Fibroblast of lung (primary cell): ENCODE measurements at regions not wholly inside any gene's neighbourhood (a gene's known extent, or its start where the extent isn't known, plus 50 kb on each side); places are given as distances from the start of the nearest gene placed in this dataset.

Source experiments
- DNase-seq, 2 donors: peaks; one replicate each; pipeline versions ENCODE4 v3.0.0 to v3.0.0-alpha.2; 2010; ENCODE audit warnings: low read depth in 2 of 2
- H2AFZ ChIP-seq: 2 replicates; pipeline ENCODE4 v1.5.1; 2012; ENCODE audit warnings: low read length, control low read depth, inconsistent platforms
- H3K27ac ChIP-seq: 2 replicates; pipeline ENCODE4 v1.5.1; 2011; ENCODE audit warnings: low read length, control low read depth; ENCODE audit not compliant: insufficient read depth
- H3K27me3 ChIP-seq: 2 replicates; pipeline ENCODE4 v1.5.1; 2011; ENCODE audit warnings: mild to moderate bottlenecking, low read length; ENCODE audit not compliant: control insufficient read depth, insufficient read depth
- H3K36me3 ChIP-seq: 2 replicates; pipeline ENCODE4 v1.5.1; 2011; ENCODE audit warnings: low read length; ENCODE audit not compliant: control insufficient read depth, insufficient read depth
- H3K4me1 ChIP-seq: 2 replicates; pipeline ENCODE4 v1.5.1; 2011; ENCODE audit warnings: low read length; ENCODE audit not compliant: control insufficient read depth, insufficient read depth; ENCODE audit errors: extremely low read depth
- H3K4me2 ChIP-seq: 2 replicates; pipeline ENCODE4 v1.5.1; 2011; ENCODE audit warnings: low read length, control low read depth; ENCODE audit not compliant: insufficient read depth; ENCODE audit errors: extremely low read depth
- H3K4me3 ChIP-seq, 4 experiments: fragments of 200-600 bp in 1 of 4; sonication (generic) in 1 of 4; replicated peaks in 1 of 4; 2 replicates each; pipeline ENCODE4 v1.5.1; 2011 to 2016; ENCODE audit warnings: low read length in 4 of 4, low read depth in 3 of 4, mild to moderate bottlenecking in 3 of 4, control low read depth in 2 of 4, inconsistent platforms in 1 of 4, mixed read lengths in 1 of 4; ENCODE audit not compliant: insufficient read depth in 1 of 4; ENCODE audit errors: control extremely low read depth in 1 of 4
- H3K79me2 ChIP-seq: 2 replicates; pipeline ENCODE4 v1.5.1; 2012; ENCODE audit warnings: mild to moderate bottlenecking, low read length, inconsistent platforms; ENCODE audit not compliant: control insufficient read depth, insufficient read depth
- H3K9ac ChIP-seq: 2 replicates; pipeline ENCODE4 v1.5.1; 2011; ENCODE audit warnings: mild to moderate bottlenecking, low read length, control low read depth; ENCODE audit not compliant: insufficient read depth
- H3K9me3 ChIP-seq: 2 replicates; pipeline ENCODE4 v1.5.1; 2012; ENCODE audit warnings: low read depth, low read length; ENCODE audit not compliant: control insufficient read depth, insufficient read depth
- H4K20me1 ChIP-seq: 2 replicates; pipeline ENCODE4 v1.5.1; 2011; ENCODE audit warnings: low read length; ENCODE audit not compliant: control insufficient read depth, insufficient read depth; ENCODE audit errors: extremely low read depth
- EZH2 ChIP-seq: IDR thresholded peaks from 2 replicates; pipeline ENCODE4 v1.5.1; 2012; ENCODE audit warnings: low read length, control low read depth, mild to moderate bottlenecking; ENCODE audit errors: missing control alignments
- TF ChIP-seq, protein P1 (sequence below), 2 donors: IDR thresholded peaks in 1 of 2; conservative IDR thresholded peaks in 1 of 2; 1 replicate in 1 of 2; 2 replicates in 1 of 2; pipeline ENCODE4 v1.5.1; 2011 to 2012; ENCODE audit warnings: low read length in 2 of 2, control low read depth in 1 of 2, inconsistent platforms in 1 of 2, low read depth in 1 of 2, mild to moderate bottlenecking in 1 of 2

DNA sequence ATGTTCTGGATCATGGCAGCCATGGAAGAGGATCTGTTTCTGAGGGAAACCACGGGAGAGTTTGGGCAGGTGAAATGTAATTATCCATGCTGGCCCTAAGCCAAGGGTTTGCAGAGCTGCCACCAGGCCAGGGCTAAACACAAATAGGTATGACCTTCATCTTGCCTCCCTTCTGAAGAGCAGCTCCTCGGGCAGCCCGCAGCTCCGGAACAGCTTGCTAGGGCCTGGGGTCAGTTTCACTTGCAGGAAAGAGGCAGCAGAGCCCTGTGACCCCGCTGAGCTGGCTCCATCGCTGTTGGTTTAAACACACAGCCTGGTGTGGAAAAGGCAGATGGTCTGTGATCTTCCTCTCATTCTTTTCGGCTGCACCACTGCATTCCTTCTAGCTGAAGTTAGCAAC is 141.4 kb downstream of the TMEM38B start:
- H4K20me1 ChIP-seq: no peaks in the 10 kb centered on the region
- H3K9me3 ChIP-seq: no peaks in the 10 kb centered on the region
- H3K79me2 ChIP-seq: no peaks in the 10 kb centered on the region
- no peaks in the 10 kb centered on the region for H3K27me3 ChIP-seq
- no peak overlapping the region for H3K27ac ChIP-seq
- no peaks in the 10 kb centered on the region for H3K4me1 ChIP-seq
- H3K9ac ChIP-seq: no peak overlapping the region
- DNase-seq: no peak
- H2AFZ ChIP-seq: no peak overlapping the region
- TF ChIP-seq EZH2: no peak
- TF ChIP-seq, protein P1, sequence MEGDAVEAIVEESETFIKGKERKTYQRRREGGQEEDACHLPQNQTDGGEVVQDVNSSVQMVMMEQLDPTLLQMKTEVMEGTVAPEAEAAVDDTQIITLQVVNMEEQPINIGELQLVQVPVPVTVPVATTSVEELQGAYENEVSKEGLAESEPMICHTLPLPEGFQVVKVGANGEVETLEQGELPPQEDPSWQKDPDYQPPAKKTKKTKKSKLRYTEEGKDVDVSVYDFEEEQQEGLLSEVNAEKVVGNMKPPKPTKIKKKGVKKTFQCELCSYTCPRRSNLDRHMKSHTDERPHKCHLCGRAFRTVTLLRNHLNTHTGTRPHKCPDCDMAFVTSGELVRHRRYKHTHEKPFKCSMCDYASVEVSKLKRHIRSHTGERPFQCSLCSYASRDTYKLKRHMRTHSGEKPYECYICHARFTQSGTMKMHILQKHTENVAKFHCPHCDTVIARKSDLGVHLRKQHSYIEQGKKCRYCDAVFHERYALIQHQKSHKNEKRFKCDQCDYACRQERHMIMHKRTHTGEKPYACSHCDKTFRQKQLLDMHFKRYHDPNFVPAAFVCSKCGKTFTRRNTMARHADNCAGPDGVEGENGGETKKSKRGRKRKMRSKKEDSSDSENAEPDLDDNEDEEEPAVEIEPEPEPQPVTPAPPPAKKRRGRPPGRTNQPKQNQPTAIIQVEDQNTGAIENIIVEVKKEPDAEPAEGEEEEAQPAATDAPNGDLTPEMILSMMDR (conservative IDR thresholded peaks at IDR 0.05 in 1 of 2, IDR thresholded peaks at IDR 0.05 in 1 of 2; ENCODE audit: low read depth in 1 of 2, low read length in 2 of 2): no peak
- no peak overlapping the region for H3K4me2 ChIP-seq
- no peaks in the 10 kb centered on the region for H3K36me3 ChIP-seq
- H3K4me3 ChIP-seq: no peak overlapping the region

DNA sequence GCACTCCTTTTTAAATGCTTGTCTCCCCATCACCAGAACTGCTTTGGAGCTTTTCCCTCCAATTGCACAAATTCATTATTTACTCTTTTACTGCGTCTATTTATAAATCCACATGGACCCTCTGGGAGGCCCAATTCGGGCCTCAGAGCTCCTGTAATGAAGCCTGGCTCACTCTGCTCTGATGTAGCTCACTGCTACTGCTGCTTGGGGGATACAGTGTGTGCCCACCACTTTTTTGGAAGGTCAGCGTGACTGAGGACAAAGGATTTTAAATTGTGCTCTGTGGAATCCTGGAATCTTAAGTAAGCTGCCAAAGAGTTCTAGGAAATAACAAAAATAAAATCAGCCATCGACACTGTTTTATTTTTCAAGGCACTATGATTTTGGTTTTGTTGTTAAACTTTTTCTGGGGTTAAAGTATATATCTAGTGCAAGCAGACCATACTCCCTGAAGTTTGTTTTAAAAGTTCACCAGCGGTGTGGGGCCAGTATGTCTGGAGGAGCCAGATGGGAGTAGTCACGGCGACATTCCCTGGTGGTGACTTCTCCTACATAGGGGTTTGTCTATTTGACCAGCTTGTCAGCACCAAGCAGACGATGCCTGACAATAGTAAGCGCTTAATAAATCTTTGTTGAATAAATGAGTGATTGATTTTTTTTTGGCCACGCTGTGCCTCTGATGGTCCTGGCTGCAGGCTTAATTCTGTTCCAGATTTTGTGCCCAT is 142.8 kb downstream of the TMEM38B start:
- TF ChIP-seq, protein P1 (conservative IDR thresholded peaks at IDR 0.05 in 1 of 2, IDR thresholded peaks at IDR 0.05 in 1 of 2; ENCODE audit: low read depth in 1 of 2, low read length in 2 of 2): no peak
- TF ChIP-seq EZH2: no peak
- no peak overlapping the region for H2AFZ ChIP-seq

DNA sequence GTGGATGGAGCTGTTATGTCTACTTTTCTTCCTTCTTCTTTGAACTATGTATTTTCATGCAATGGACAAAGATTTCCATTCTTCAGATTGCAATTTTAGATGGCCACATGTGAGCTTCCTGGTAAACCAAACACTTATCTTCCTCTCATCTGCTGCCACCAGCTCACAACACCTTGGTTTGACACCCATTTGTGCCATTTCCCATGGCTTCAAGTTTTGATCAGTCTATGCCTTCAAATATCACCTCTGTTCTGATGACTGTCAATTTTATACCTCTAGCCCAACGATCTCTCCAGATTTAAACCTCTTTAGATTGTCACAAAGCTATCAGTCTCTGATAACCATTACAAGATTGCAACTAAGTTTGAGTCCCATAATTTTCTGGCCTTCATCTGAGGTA is 147.2 kb downstream of the TMEM38B start:
- H3K9ac ChIP-seq: no peak overlapping the region
- TF ChIP-seq EZH2: no peak
- TF ChIP-seq, protein P1 (conservative IDR thresholded peaks at IDR 0.05 in 1 of 2, IDR thresholded peaks at IDR 0.05 in 1 of 2; ENCODE audit: low read depth in 1 of 2, low read length in 2 of 2): no peak
- no peaks in the 10 kb centered on the region for H3K79me2 ChIP-seq
- no peak overlapping the region for H3K27ac ChIP-seq
- no peak for DNase-seq
- no peak overlapping the region for H3K4me3 ChIP-seq
- H3K27me3 ChIP-seq: no peaks in the 10 kb centered on the region
- no peaks in the 10 kb centered on the region for H3K9me3 ChIP-seq
- H3K4me1 ChIP-seq: no peaks in the 10 kb centered on the region
- H3K36me3 ChIP-seq: no peaks in the 10 kb centered on the region
- H2AFZ ChIP-seq: no peak overlapping the region
- H3K4me2 ChIP-seq: no peak overlapping the region
- no peaks in the 10 kb centered on the region for H4K20me1 ChIP-seq

More for the DNA sequence above, 142.8 kb downstream of the TMEM38B start:
- Histone ChIP-seq H3K27ac (no peak overlapping the region), H3K9me3 (no peaks in the 10 kb centered on the region), H3K9ac (no peak overlapping the region), H3K4me3 (no peak overlapping the region), H3K79me2 (no peaks in the 10 kb centered on the region), H3K4me1 (no peaks in the 10 kb centered on the region), H3K4me2 (no peak overlapping the region), H4K20me1 (no peaks in the 10 kb centered on the region), H3K27me3 (no peaks in the 10 kb centered on the region), H3K36me3 (no peaks in the 10 kb centered on the region)
- no peak for DNase-seq
